WTC11 (cell line): ENCODE measurements at regions not wholly inside any gene's neighbourhood (a gene's known extent, or its start where the extent isn't known, plus 50 kb on each side); places are given as distances from the start of the nearest gene placed in this dataset.

ENCODE experiments used
- ATAC-seq: fragments of 200-7000 bp; cut with Tn5 transposase; 2 replicates; pipeline ENCODE4 v1.10.0; 2021; ENCODE audit warnings: mild to moderate bottlenecking, moderate library complexity
- CTCF ChIA-PET: fragments of 300-600 bp; sonication (Branson Sonifier 250); formaldehyde crosslinking; loops from one replicate; lab custom pipeline; 2021; ENCODE audit warnings: antibody characterized with exemption; lab: Charles Lee
- POLR2A ChIA-PET: fragments of 350-600 bp; sonication (Branson Sonifier 250); formaldehyde crosslinking; loops from one replicate; lab custom pipeline; 2021; ENCODE audit warnings: antibody characterized with exemption; lab: Charles Lee
- DNase-seq: peaks from one replicate; pipeline ENCODE4 v3.0.0; 2021; ENCODE audit warnings: low spot score
- H3K27ac Mint-ChIP-seq: 2 replicates; pipeline ENCODE4 v1.8.0; 2021; ENCODE audit warnings: mixed read lengths
- H3K27me3 Mint-ChIP-seq: 2 replicates; pipeline ENCODE4 v1.8.0; 2021; ENCODE audit warnings: low read depth, mild to moderate bottlenecking, moderate library complexity, mixed read lengths
- H3K36me3 Mint-ChIP-seq: 2 replicates; pipeline ENCODE4 v1.8.0; 2021; ENCODE audit warnings: mixed read lengths
- H3K4me1 Mint-ChIP-seq: 2 replicates; pipeline ENCODE4 v1.8.0; 2022; ENCODE audit warnings: mixed read lengths
- H3K4me3 Mint-ChIP-seq: 2 replicates; pipeline ENCODE4 v1.8.0; 2021; ENCODE audit warnings: mild to moderate bottlenecking, moderate library complexity, mixed read lengths
- H3K9me3 Mint-ChIP-seq: 2 replicates; pipeline ENCODE4 v1.8.0; 2021; ENCODE audit warnings: mixed read lengths
- CBFB ChIP-seq: sonication (generic); formaldehyde crosslinking; IDR thresholded peaks from 2 replicates; pipeline ENCODE4 v1.8.1; 2022; ENCODE audit warnings: mild to moderate bottlenecking, low read depth, missing genetic modification reagents
- ETV6 ChIP-seq: sonication (generic); formaldehyde crosslinking; IDR thresholded peaks from 2 replicates; pipeline ENCODE4 v1.8.1; 2022; ENCODE audit warnings: mild to moderate bottlenecking, missing genetic modification reagents
- FOXJ3 ChIP-seq: sonication (generic); formaldehyde crosslinking; IDR thresholded peaks from 2 replicates; pipeline ENCODE4 v1.9.0; 2021; ENCODE audit warnings: missing genetic modification reagents, mild to moderate bottlenecking, borderline replicate concordance
- IRF1 ChIP-seq: sonication (generic); formaldehyde crosslinking; IDR thresholded peaks from 2 replicates; pipeline ENCODE4 v1.8.0; 2023; ENCODE audit warnings: missing genetic modification reagents
- NFE2L1 ChIP-seq: sonication (generic); formaldehyde crosslinking; IDR thresholded peaks from 2 replicates; pipeline ENCODE4 v1.8.1; 2023; ENCODE audit warnings: missing genetic modification reagents
- NR1H2 ChIP-seq: sonication (generic); formaldehyde crosslinking; IDR thresholded peaks from 2 replicates; pipeline ENCODE4 v1.9.0; 2021; ENCODE audit warnings: mild to moderate bottlenecking, moderate library complexity, missing genetic modification reagents
- OVOL2 ChIP-seq: fragments of 250-450 bp; sonication (Bioruptor Pico); IDR thresholded peaks from 2 replicates; pipeline ENCODE4 v1.9.0; 2021; ENCODE audit warnings: mild to moderate bottlenecking, borderline replicate concordance
- RELA ChIP-seq: sonication (generic); formaldehyde crosslinking; IDR thresholded peaks from 2 replicates; pipeline ENCODE4 v1.8.1; 2022; ENCODE audit warnings: missing genetic modification reagents, mild to moderate bottlenecking, borderline replicate concordance
- SMAD3 ChIP-seq: sonication (generic); formaldehyde crosslinking; IDR thresholded peaks from 2 replicates; pipeline ENCODE4 v1.8.0; 2022; ENCODE audit warnings: missing genetic modification reagents, mild to moderate bottlenecking, borderline replicate concordance
- TP53 ChIP-seq: sonication (generic); formaldehyde crosslinking; IDR thresholded peaks from 2 replicates; pipeline ENCODE4 v1.8.1; 2023; ENCODE audit warnings: mild to moderate bottlenecking, missing genetic modification reagents
- ZMAT4 ChIP-seq: fragments of 250-450 bp; sonication (Bioruptor Pico); IDR thresholded peaks from 2 replicates; pipeline ENCODE4 v1.9.0; 2021; ENCODE audit warnings: mild to moderate bottlenecking
- ZNF121 ChIP-seq: sonication (generic); formaldehyde crosslinking; IDR thresholded peaks from 2 replicates; pipeline ENCODE4 v1.8.0; 2023; ENCODE audit warnings: missing genetic modification reagents
- ZNF138 ChIP-seq: sonication (generic); formaldehyde crosslinking; conservative IDR thresholded peaks from 2 replicates; pipeline ENCODE4 v1.8.1; 2022; ENCODE audit warnings: mild to moderate bottlenecking, moderate library complexity, missing genetic modification reagents
- ZNF232 ChIP-seq: sonication (generic); formaldehyde crosslinking; IDR thresholded peaks from 2 replicates; pipeline ENCODE4 v1.8.0; 2022; ENCODE audit warnings: mild to moderate bottlenecking, missing genetic modification reagents
- ZNF416 ChIP-seq: fragments of 250-450 bp; sonication (Bioruptor Pico); IDR thresholded peaks from 2 replicates; pipeline ENCODE4 v1.9.0; 2021; ENCODE audit warnings: mild to moderate bottlenecking, inconsistent platforms
- TF ChIP-seq, protein P1 (sequence below): sonication (generic); formaldehyde crosslinking; IDR thresholded peaks from 2 replicates; pipeline ENCODE4 v1.8.1; 2023; ENCODE audit warnings: mild to moderate bottlenecking, missing genetic modification reagents
- TF ChIP-seq, protein P2 (sequence below): sonication (generic); formaldehyde crosslinking; IDR thresholded peaks from 2 replicates; pipeline ENCODE4 v1.8.1; 2022; ENCODE audit warnings: mild to moderate bottlenecking, missing genetic modification reagents, moderate library complexity, borderline replicate concordance

- POLR2A ChIA-PET, result no interaction called here
- CTCF ChIA-PET, result no interaction called here
- Mint-ChIP-seq H3K27me3 (peaks cover 6% of the 10 kb centered on the region; the same call in 1 of the 2 replicates), H3K9me3 (peaks cover 18% of the 10 kb centered on the region), H3K36me3 (no peaks in the 10 kb centered on the region), H3K27ac (no peak overlapping the region), H3K4me3 (no peak overlapping the region), H3K4me1 (peaks cover 41% of the 10 kb centered on the region)
- ATAC-seq (no peak), DNase-seq (no peak)
- no peak for TF ChIP-seq TP53
- TF ChIP-seq ZNF232 (CRISPR knock-in tag), result no peak
- TF ChIP-seq OVOL2, result no peak
- TF ChIP-seq IRF1, result no peak
- no peak for TF ChIP-seq CBFB (CRISPR knock-in tag)
- no peak for TF ChIP-seq ZNF121
- no peak for TF ChIP-seq ZNF138 (CRISPR knock-in tag)
- no peak for TF ChIP-seq SMAD3
- TF ChIP-seq ZNF416 (CRISPR knock-in tag), result no peak
- TF ChIP-seq, protein P1, sequence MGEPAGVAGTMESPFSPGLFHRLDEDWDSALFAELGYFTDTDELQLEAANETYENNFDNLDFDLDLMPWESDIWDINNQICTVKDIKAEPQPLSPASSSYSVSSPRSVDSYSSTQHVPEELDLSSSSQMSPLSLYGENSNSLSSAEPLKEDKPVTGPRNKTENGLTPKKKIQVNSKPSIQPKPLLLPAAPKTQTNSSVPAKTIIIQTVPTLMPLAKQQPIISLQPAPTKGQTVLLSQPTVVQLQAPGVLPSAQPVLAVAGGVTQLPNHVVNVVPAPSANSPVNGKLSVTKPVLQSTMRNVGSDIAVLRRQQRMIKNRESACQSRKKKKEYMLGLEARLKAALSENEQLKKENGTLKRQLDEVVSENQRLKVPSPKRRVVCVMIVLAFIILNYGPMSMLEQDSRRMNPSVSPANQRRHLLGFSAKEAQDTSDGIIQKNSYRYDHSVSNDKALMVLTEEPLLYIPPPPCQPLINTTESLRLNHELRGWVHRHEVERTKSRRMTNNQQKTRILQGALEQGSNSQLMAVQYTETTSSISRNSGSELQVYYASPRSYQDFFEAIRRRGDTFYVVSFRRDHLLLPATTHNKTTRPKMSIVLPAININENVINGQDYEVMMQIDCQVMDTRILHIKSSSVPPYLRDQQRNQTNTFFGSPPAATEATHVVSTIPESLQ (CRISPR knock-in tag), result no peak
Observed at GRCh38 chr6:88536071-88536625, 370.0 kb upstream of the CNR1 start.

DNA sequence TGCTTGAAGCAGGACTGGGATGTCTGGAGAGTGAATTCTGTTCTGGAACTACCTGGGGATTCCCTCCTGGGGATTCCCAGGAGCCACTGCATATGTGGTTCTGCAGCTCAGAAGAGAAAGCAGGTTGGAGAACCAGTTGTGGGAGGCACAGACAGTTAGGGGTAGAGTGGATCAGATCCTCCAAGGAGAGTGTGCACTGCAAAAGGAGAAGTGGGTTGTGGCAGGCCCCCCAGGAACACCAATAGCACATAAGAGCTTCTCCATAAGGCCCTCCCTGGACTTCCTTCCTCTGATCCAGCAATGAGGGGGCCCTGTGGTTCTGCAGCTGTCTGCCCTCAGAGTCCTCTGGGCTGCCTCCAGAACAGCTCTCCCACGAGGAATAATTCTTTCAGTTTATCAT, 369.2 kb upstream of the CNR1 start:
- DNase-seq, result no peak
- ChIA-PET CTCF (interaction anchor here (0.7 kb wide), 1 partner anchor 336 kb away, joined by 3 read pairs; no protein-coding TSS in a partner anchor), POLR2A (no interaction called here)
- H3K36me3 Mint-ChIP-seq, result no peaks in the 10 kb centered on the region
- TF ChIP-seq, protein P1 (CRISPR knock-in tag), result no peak
- TF ChIP-seq RELA (CRISPR knock-in tag) (no peak), NFE2L1 (CRISPR knock-in tag) (no peak), ZMAT4 (CRISPR knock-in tag) (no peak), NR1H2 (CRISPR knock-in tag) (no peak)
- TF ChIP-seq, protein P2, sequence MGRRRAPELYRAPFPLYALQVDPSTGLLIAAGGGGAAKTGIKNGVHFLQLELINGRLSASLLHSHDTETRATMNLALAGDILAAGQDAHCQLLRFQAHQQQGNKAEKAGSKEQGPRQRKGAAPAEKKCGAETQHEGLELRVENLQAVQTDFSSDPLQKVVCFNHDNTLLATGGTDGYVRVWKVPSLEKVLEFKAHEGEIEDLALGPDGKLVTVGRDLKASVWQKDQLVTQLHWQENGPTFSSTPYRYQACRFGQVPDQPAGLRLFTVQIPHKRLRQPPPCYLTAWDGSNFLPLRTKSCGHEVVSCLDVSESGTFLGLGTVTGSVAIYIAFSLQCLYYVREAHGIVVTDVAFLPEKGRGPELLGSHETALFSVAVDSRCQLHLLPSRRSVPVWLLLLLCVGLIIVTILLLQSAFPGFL (CRISPR knock-in tag), result no peak
- H3K4me3 Mint-ChIP-seq, result no peak overlapping the region
- peaks cover 18% of the 10 kb centered on the region for H3K9me3 Mint-ChIP-seq
- no peak overlapping the region for H3K27ac Mint-ChIP-seq
- peaks cover 6% of the 10 kb centered on the region; the same call in 1 of the 2 replicates for H3K27me3 Mint-ChIP-seq
- no peak for ATAC-seq
- peaks cover 50% of the 10 kb centered on the region for H3K4me1 Mint-ChIP-seq

GRCh38 chr6:88532241-88532860, 366.2 kb upstream of the CNR1 start:
- ATAC-seq (peak; percentile 55), DNase-seq (no peak)
- Mint-ChIP-seq H3K36me3 (peaks cover 3% of the 10 kb centered on the region; the same call in 1 of the 2 replicates), H3K27me3 (peaks cover 6% of the 10 kb centered on the region; the same call in 1 of the 2 replicates), H3K4me3 (no peak overlapping the region), H3K4me1 (peaks cover 37% of the 10 kb centered on the region), H3K27ac (no peak overlapping the region), H3K9me3 (peaks cover 23% of the 10 kb centered on the region)
- no peak for TF ChIP-seq FOXJ3 (CRISPR knock-in tag)
- 0 out of 2 replicates have a peak, but pooled peaks have one; percentile 54 for TF ChIP-seq ETV6
- POLR2A ChIA-PET, result no interaction called here
- CTCF ChIA-PET, result no interaction called here
